MM.1S (cell line): ENCODE measurements at regions not wholly inside any gene's neighbourhood (a gene's known extent, or its start where the extent isn't known, plus 50 kb on each side); places are given as distances from the start of the nearest gene placed in this dataset.

ENCODE experiments used
- EZH2 ChIP-seq: fragments of 300-600 bp; sonication (generic); optimal IDR thresholded peaks from 2 replicates; pipeline ENCODE3; 2017; ENCODE audit warnings: low read depth, mild to moderate bottlenecking, antibody characterized with exemption, low read length, mixed read lengths
- EZH2phosphoT487 ChIP-seq: fragments of 300-600 bp; sonication (generic); IDR thresholded peaks from 2 replicates; pipeline ENCODE4 v1.6.1; 2018; ENCODE audit warnings: antibody characterized with exemption, low read length
- TF ChIP-seq, protein P1 (sequence below): fragments of 300-600 bp; sonication (generic); IDR thresholded peaks from 2 replicates; pipeline ENCODE4 v1.5.1; 2016; ENCODE audit warnings: antibody characterized with exemption, low read length, mixed read lengths

DNA sequence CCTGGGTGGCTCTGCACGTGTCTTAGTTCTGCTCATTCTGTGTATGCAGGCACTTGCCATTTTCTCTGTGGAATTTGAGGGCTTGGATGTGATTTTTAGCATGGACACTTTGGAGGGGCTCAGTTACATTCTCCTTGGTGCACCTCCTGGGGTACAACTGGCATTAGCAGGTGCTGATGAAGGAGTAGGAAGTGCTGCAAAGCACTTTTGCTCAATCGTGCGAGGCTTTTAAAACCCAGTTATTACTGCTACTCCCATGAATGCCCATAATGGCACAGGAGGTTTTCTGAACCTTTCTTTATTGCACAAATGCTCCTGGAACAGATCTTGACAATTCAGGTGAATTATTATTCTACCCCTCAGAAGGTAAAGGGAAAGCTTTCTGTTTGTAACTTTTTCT, 78.7 kb downstream of the SLC25A47 start:
- TF ChIP-seq, protein P1, sequence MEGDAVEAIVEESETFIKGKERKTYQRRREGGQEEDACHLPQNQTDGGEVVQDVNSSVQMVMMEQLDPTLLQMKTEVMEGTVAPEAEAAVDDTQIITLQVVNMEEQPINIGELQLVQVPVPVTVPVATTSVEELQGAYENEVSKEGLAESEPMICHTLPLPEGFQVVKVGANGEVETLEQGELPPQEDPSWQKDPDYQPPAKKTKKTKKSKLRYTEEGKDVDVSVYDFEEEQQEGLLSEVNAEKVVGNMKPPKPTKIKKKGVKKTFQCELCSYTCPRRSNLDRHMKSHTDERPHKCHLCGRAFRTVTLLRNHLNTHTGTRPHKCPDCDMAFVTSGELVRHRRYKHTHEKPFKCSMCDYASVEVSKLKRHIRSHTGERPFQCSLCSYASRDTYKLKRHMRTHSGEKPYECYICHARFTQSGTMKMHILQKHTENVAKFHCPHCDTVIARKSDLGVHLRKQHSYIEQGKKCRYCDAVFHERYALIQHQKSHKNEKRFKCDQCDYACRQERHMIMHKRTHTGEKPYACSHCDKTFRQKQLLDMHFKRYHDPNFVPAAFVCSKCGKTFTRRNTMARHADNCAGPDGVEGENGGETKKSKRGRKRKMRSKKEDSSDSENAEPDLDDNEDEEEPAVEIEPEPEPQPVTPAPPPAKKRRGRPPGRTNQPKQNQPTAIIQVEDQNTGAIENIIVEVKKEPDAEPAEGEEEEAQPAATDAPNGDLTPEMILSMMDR, result no peak
- TF ChIP-seq EZH2, result no peak
- no peak for TF ChIP-seq EZH2phosphoT487
